ENCODE measurements at regions not wholly inside any gene's neighbourhood (a gene's known extent, or its start where the extent isn't known, plus 50 kb on each side); places are given as distances from the start of the nearest gene placed in this dataset.
A peak's percentile ranks its signal among the peaks of the same experiment; 100 is the strongest.
"Not testable (repeated sequence)": the region's sequence is repeated elsewhere in the genome, so short reads cannot be mapped to it uniquely, and the experiment has no call there.

- 90% methylated on average over 3 of the region's 3 CpGs for WGBS
- intact Hi-C loops (cut with DNase I) = no loop called here
- no peaks in the 10 kb centered on the region for H3K9me3 ChIP-seq (ENCODE audit: control insufficient read depth, low read length)
Observed at GRCh38 chr4:13678186-13678924, 50.8 kb upstream of the BOD1L1 start.

GRCh38 chr4:13681570-13681969 is 54.0 kb upstream of the BOD1L1 start:
- ATAC-seq (no peak), DNase-seq (no peak)
- intact Hi-C loops (cut with DNase I) = no loop called here
- Histone ChIP-seq H3K4me3 (ENCODE audit: low read length) (no peak overlapping the region), H3K27ac (ENCODE audit: low read length) (no peak overlapping the region), H3K27me3 (ENCODE audit: control insufficient read depth, insufficient read depth) (no peaks in the 10 kb centered on the region), H3K4me1 (ENCODE audit: control insufficient read depth, insufficient read depth, low read length) (no peaks in the 10 kb centered on the region), H3K9me3 (ENCODE audit: control insufficient read depth, low read length) (no peaks in the 10 kb centered on the region)
- 87% methylated on average over 2 of the region's 2 CpGs for whole genome bisulfite sequencing

More at GRCh38 chr4:13678186-13678924, 50.8 kb upstream of the BOD1L1 start:
- Histone ChIP-seq H3K4me1 (ENCODE audit: control insufficient read depth, insufficient read depth, low read length) (no peaks in the 10 kb centered on the region), H3K27ac (ENCODE audit: low read length) (no peak overlapping the region), H3K27me3 (ENCODE audit: control insufficient read depth, insufficient read depth) (no peaks in the 10 kb centered on the region), H3K4me3 (ENCODE audit: low read length) (no peak overlapping the region)
- no peak for DNase-seq
- ATAC-seq = no peak

- Histone ChIP-seq H3K9me3 (ENCODE audit: control insufficient read depth, low read length) (no peaks in the 10 kb centered on the region), H3K27ac (ENCODE audit: low read length) (peak overlapping the region; percentile 83), H3K4me3 (ENCODE audit: low read length) (no peak overlapping the region), H3K27me3 (ENCODE audit: control insufficient read depth, insufficient read depth) (no peaks in the 10 kb centered on the region), H3K4me1 (ENCODE audit: control insufficient read depth, insufficient read depth, low read length) (no peaks in the 10 kb centered on the region)
- ATAC-seq = peak; percentile 77 to 78
- no peak for DNase-seq
- intact Hi-C loops (cut with DNase I) = no loop called here
- WGBS = 21% methylated on average over 1 of the region's 1 CpG
Observed at GRCh38 chr4:13694256-13694655, 66.7 kb upstream of the BOD1L1 start.

GRCh38 chr4:13698296-13698695 is 70.8 kb upstream of the BOD1L1 start:
- H3K27ac ChIP-seq (ENCODE audit: low read length) = no peak overlapping the region
- intact Hi-C loops (cut with DNase I) = no loop called here
- 80% methylated on average over 2 of the region's 2 CpGs for WGBS
- DNase-seq (no peak), ATAC-seq (no peak)
- H3K4me1 ChIP-seq (ENCODE audit: control insufficient read depth, insufficient read depth, low read length) = no peaks in the 10 kb centered on the region
- H3K27me3 ChIP-seq (ENCODE audit: control insufficient read depth, insufficient read depth) = no peaks in the 10 kb centered on the region
- H3K9me3 ChIP-seq (ENCODE audit: control insufficient read depth, low read length) = no peaks in the 10 kb centered on the region
- H3K4me3 ChIP-seq (ENCODE audit: low read length) = no peak overlapping the region

- H3K4me3 ChIP-seq (ENCODE audit: low read length) = no peak overlapping the region
- WGBS = 58% methylated on average over 8 of the region's 8 CpGs
- ATAC-seq (no peak), DNase-seq (no peak)
- no peaks in the 10 kb centered on the region for H3K27me3 ChIP-seq (ENCODE audit: control insufficient read depth, insufficient read depth)
- intact Hi-C loops (cut with DNase I) = no loop called here
- H3K27ac ChIP-seq (ENCODE audit: low read length) = no peak overlapping the region
- H3K4me1 ChIP-seq (ENCODE audit: control insufficient read depth, insufficient read depth, low read length) = peaks cover 4% of the 10 kb centered on the region
- H3K9me3 ChIP-seq (ENCODE audit: control insufficient read depth, low read length) = no peaks in the 10 kb centered on the region
Observed at GRCh38 chr4:13700021-13700857, 72.7 kb upstream of the BOD1L1 start.

DNA sequence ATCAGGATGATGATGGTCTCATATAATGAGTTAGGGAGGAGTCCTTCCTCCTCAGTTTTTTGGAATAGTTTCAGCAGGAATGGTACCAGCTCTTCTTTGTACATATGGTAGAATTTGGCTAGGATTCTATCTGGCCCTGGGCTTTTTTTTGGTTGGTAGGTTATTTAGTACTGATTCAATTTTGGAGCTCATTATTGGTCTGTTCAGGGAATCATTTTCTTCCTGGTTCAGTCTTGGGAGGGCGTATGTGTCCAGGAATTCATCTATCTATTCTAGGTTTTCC is 73.3 kb upstream of the BOD1L1 start:
- ATAC-seq; H3K27me3 ChIP-seq (ENCODE audit: control insufficient read depth, insufficient read depth); H3K9me3 ChIP-seq (ENCODE audit: control insufficient read depth, low read length); H3K4me1 ChIP-seq (ENCODE audit: control insufficient read depth, insufficient read depth, low read length); intact Hi-C loops (cut with DNase I); H3K27ac ChIP-seq (ENCODE audit: low read length); DNase-seq; H3K4me3 ChIP-seq (ENCODE audit: low read length): not testable (repeated sequence)
- WGBS = 82% methylated on average over 1 of the region's 1 CpG

DNA sequence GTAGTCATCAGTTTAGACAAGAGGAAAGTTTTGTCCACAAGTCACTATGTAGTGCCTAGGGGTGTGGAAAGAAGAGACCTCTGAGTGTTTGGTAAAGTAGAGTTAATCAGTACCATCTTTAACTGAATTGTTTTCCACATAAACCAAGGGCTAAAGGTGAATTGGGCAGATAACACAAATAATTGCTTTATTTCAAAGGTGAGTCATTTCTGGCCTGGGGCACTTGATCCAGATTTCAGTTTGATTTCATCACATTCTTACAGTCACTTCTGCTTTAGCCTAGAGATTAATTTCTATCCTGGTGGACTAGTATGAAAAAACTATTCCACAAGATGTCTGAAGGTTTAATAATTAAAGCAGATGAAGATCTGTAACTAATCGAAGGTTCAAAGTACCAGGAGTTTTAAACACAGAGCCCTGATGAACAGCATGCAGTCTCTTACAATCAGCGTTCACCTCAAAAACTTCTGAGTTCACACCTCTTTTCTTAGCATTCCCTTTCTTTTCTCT is 74.5 kb upstream of the BOD1L1 start:
- Histone ChIP-seq H3K9me3 (ENCODE audit: control insufficient read depth, low read length) (no peaks in the 10 kb centered on the region), H3K4me3 (ENCODE audit: low read length) (no peak overlapping the region), H3K4me1 (ENCODE audit: control insufficient read depth, insufficient read depth, low read length) (peaks cover 4% of the 10 kb centered on the region), H3K27ac (ENCODE audit: low read length) (no peak overlapping the region), H3K27me3 (ENCODE audit: control insufficient read depth, insufficient read depth) (no peaks in the 10 kb centered on the region)
- intact Hi-C loops (cut with DNase I) = no loop called here
- DNase-seq (no peak), ATAC-seq (no peak)
- WGBS = 84% methylated on average over 2 of the region's 2 CpGs

- 90% methylated on average over 10 of the region's 10 CpGs for WGBS
- Histone ChIP-seq H3K27ac (ENCODE audit: low read length) (no peak overlapping the region), H3K27me3 (ENCODE audit: control insufficient read depth, insufficient read depth) (no peaks in the 10 kb centered on the region), H3K9me3 (ENCODE audit: control insufficient read depth, low read length) (no peaks in the 10 kb centered on the region), H3K4me3 (ENCODE audit: low read length) (no peak overlapping the region), H3K4me1 (ENCODE audit: control insufficient read depth, insufficient read depth, low read length) (peaks cover 4% of the 10 kb centered on the region)
- ATAC-seq = no peak
- no peak for DNase-seq
- intact Hi-C loops (cut with DNase I) = no loop called here
Observed at GRCh38 chr4:13703096-13703495, 75.6 kb upstream of the BOD1L1 start.

GRCh38 chr4:13704035-13704434 is 76.5 kb upstream of the BOD1L1 start:
- no peak for ATAC-seq
- intact Hi-C loops (cut with DNase I) = no loop called here
- Histone ChIP-seq H3K4me3 (ENCODE audit: low read length) (no peak overlapping the region), H3K27me3 (ENCODE audit: control insufficient read depth, insufficient read depth) (no peaks in the 10 kb centered on the region), H3K27ac (ENCODE audit: low read length) (peak overlapping the region; percentile 7), H3K9me3 (ENCODE audit: control insufficient read depth, low read length) (no peaks in the 10 kb centered on the region), H3K4me1 (ENCODE audit: control insufficient read depth, insufficient read depth, low read length) (peaks cover 4% of the 10 kb centered on the region)
- no peak for DNase-seq
- WGBS = 67% methylated on average over 2 of the region's 2 CpGs

- peaks cover 4% of the 10 kb centered on the region for H3K4me1 ChIP-seq (ENCODE audit: control insufficient read depth, insufficient read depth, low read length)
- H3K9me3 ChIP-seq (ENCODE audit: control insufficient read depth, low read length) = no peaks in the 10 kb centered on the region
- intact Hi-C loops (cut with DNase I) = no loop called here
- peak overlapping the region; percentile 39 for H3K27ac ChIP-seq (ENCODE audit: low read length)
- DNase-seq = no peak
- H3K27me3 ChIP-seq (ENCODE audit: control insufficient read depth, insufficient read depth) = no peaks in the 10 kb centered on the region
- ATAC-seq = no peak
- no peak overlapping the region for H3K4me3 ChIP-seq (ENCODE audit: low read length)
Observed at GRCh38 chr4:13704761-13705160, 77.2 kb upstream of the BOD1L1 start.

DNA sequence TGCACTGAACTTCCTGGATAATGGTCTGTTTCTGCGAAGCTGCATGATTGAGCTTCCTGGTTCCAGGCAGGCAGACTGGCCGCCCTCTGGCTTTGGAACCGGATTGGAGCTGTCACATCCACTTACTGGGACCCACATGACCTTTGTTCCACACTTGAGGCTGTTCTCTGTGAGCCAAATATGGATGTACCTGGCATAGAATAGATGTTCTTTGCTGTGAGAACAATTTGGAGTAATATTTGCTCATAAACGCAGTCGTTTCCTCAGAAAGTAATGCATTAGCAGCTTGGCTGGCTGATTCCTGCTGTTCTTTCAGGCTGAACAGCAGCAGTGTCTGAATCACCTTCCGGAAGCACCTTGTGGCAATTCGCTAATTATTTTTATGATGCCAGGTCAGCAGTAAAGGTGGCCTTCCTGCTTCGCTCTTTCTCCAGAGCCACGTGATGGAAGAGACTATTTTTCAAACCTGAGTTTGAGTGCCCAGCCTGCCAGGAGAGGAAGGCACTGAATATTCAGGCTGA is 78.1 kb upstream of the BOD1L1 start:
- intact Hi-C loops (cut with DNase I) = no loop called here

More for the DNA sequence above, 78.1 kb upstream of the BOD1L1 start:
- ATAC-seq = peak; percentile 85 to 92
- peaks cover 4% of the 10 kb centered on the region for H3K4me1 ChIP-seq (ENCODE audit: control insufficient read depth, insufficient read depth, low read length)
- no peak overlapping the region for H3K4me3 ChIP-seq (ENCODE audit: low read length)
- peak; percentile 22 to 71 (median 68) for DNase-seq
- no peaks in the 10 kb centered on the region for H3K27me3 ChIP-seq (ENCODE audit: control insufficient read depth, insufficient read depth)
- peak overlapping the region; percentile 98 for H3K27ac ChIP-seq (ENCODE audit: low read length)
- WGBS = 61% methylated on average over 9 of the region's 9 CpGs
- no peaks in the 10 kb centered on the region for H3K9me3 ChIP-seq (ENCODE audit: control insufficient read depth, low read length)

All from right cardiac atrium (tissue), 5 donors.